BJ (cell line): ENCODE measurements at regions not wholly inside any gene's neighbourhood (a gene's known extent, or its start where the extent isn't known, plus 50 kb on each side); places are given as distances from the start of the nearest gene placed in this dataset.
"Not testable (repeated sequence)": the region's sequence is repeated elsewhere in the genome, so short reads cannot be mapped to it uniquely, and the experiment has no call there.

Source experiments
- CTCF ChIA-PET: fragments of 350-600 bp; formaldehyde crosslinking; extraction: SDS; loops from one replicate; lab custom pipeline; 2021; ENCODE audit warnings: antibody characterized with exemption, inconsistent platforms; lab: Yijun Ruan, JAX
- POLR2A ChIA-PET: fragments of 300-600 bp; sonication (Branson Sonifier 250); formaldehyde crosslinking; extraction: SDS; loops from one replicate; lab custom pipeline; 2021; ENCODE audit warnings: antibody characterized with exemption; lab: Charles Lee
- DNase-seq: peaks from one replicate; pipeline ENCODE4 v3.0.0-alpha.2; 2011; ENCODE audit warnings: low read depth
- H3K27me3 ChIP-seq: 2 replicates; pipeline ENCODE4 v1.6.0; 2011; ENCODE audit warnings: low read length; ENCODE audit not compliant: control insufficient read depth, insufficient read depth
- H3K36me3 ChIP-seq: 2 replicates; pipeline ENCODE4 v1.5.1; 2011; ENCODE audit warnings: low read length; ENCODE audit not compliant: control insufficient read depth, insufficient read depth
- H3K4me3 ChIP-seq: 2 replicates; pipeline ENCODE4 v1.5.1; 2011; ENCODE audit warnings: low read depth, mild to moderate bottlenecking, control low read depth, low read length
- CTCF ChIP-seq: IDR thresholded peaks from 2 replicates; pipeline ENCODE4 v1.5.1; 2011; ENCODE audit warnings: low read depth, mild to moderate bottlenecking, control low read depth, inconsistent platforms, low read length, moderate library complexity; ENCODE audit not compliant: insufficient read depth

- no peak for DNase-seq
- H3K4me3 ChIP-seq = no peak overlapping the region
- TF ChIP-seq CTCF = no peak
- ChIA-PET CTCF (interaction anchor here (1.1 to 1.2 kb wide), 2 partner anchors 11 to 13 kb away, joined by 3 to 4 read pairs; no protein-coding TSS in a partner anchor), POLR2A (no interaction called here)
- no peaks in the 10 kb centered on the region for H3K27me3 ChIP-seq
- no peaks in the 10 kb centered on the region for H3K36me3 ChIP-seq
Measured at GRCh38 chr5:61229416-61229815, 67.1 kb upstream of the SMIM15 start.

- Histone ChIP-seq H3K27me3 (no peaks in the 10 kb centered on the region), H3K4me3 (no peak overlapping the region), H3K36me3 (no peaks in the 10 kb centered on the region)
- no peak for DNase-seq
- ChIA-PET POLR2A (no interaction called here), CTCF (interaction anchor here (1.1 kb wide), 1 partner anchor 27 kb away, joined by 3 read pairs; no protein-coding TSS in a partner anchor)
- no peak for TF ChIP-seq CTCF
Measured at GRCh38 chr5:61230492-61230891, 68.2 kb upstream of the SMIM15 start.

GRCh38 chr5:61231813-61232212 lies 69.5 kb upstream of the SMIM15 start:
- POLR2A ChIA-PET = no interaction called here
- no peaks in the 10 kb centered on the region for H3K36me3 ChIP-seq
- CTCF ChIA-PET = interaction anchor here (0.7 to 1.1 kb wide), 2 partner anchors 28 to 441 kb away, joined by 3 read pairs; no protein-coding TSS in a partner anchor
- H3K27me3 ChIP-seq = no peaks in the 10 kb centered on the region
- DNase-seq = no peak
- TF ChIP-seq CTCF = no peak
- H3K4me3 ChIP-seq = no peak overlapping the region

- Histone ChIP-seq H3K27me3 (no peaks in the 10 kb centered on the region), H3K4me3 (no peak overlapping the region), H3K36me3 (no peaks in the 10 kb centered on the region)
- no peak for DNase-seq
- TF ChIP-seq CTCF = no peak
- POLR2A ChIA-PET = no interaction called here
- CTCF ChIA-PET = interaction anchor here (0.7 kb wide), 1 partner anchor 441 kb away, joined by 3 read pairs; no protein-coding TSS in a partner anchor
Measured at GRCh38 chr5:61232490-61233050, 70.3 kb upstream of the SMIM15 start.

GRCh38 chr5:61234019-61234418 lies 71.8 kb upstream of the SMIM15 start:
- DNase-seq = no peak
- no peak overlapping the region for H3K4me3 ChIP-seq
- ChIA-PET CTCF (interaction anchor here (1.0 kb wide), 1 partner anchor 16 kb away, joined by 4 read pairs; no protein-coding TSS in a partner anchor), POLR2A (no interaction called here)
- TF ChIP-seq CTCF = no peak
- H3K36me3 ChIP-seq = no peaks in the 10 kb centered on the region
- H3K27me3 ChIP-seq = no peaks in the 10 kb centered on the region

- CTCF ChIA-PET = interaction anchor here (0.6 to 1.0 kb wide), 2 partner anchors 19 to 420 kb away, joined by 3 read pairs; no protein-coding TSS in a partner anchor
- H3K4me3 ChIP-seq, H3K27me3 ChIP-seq, POLR2A ChIA-PET, DNase-seq, H3K36me3 ChIP-seq: not testable (repeated sequence)
Measured at GRCh38 chr5:61236715-61237114, 74.4 kb upstream of the SMIM15 start.
